Body of pancreas (tissue), 4 donors: ENCODE measurements at regions not wholly inside any gene's neighbourhood (a gene's known extent, or its start where the extent isn't known, plus 50 kb on each side); places are given as distances from the start of the nearest gene placed in this dataset.

Source experiments
- CTCF ChIP-seq, 7 experiments: fragments of 450-650 bp in 4 of 7; fragments of 200-600 bp in 3 of 7; sonication (generic) in 3 of 7; IDR thresholded peaks; one replicate each; pipeline ENCODE4 v1.5.1; 2016 to 2019; ENCODE audit warnings: antibody characterized with exemption in 7 of 7
- POLR2A ChIP-seq, 3 donors: fragments of 450-650 bp; IDR thresholded peaks; one replicate each; pipeline ENCODE4 v1.6.1; 2016; ENCODE audit warnings: antibody characterized with exemption in 3 of 3, mild to moderate bottlenecking in 2 of 3

- TF ChIP-seq POLR2A (IDR thresholded peaks at IDR 0.05), result no peak
- no peak for TF ChIP-seq CTCF (IDR thresholded peaks at IDR 0.05)
Measured at GRCh38 chr13:40161931-40162330, 504.5 kb downstream of the FOXO1 start.
